ENCODE measurements at regions not wholly inside any gene's neighbourhood (a gene's known extent, or its start where the extent isn't known, plus 50 kb on each side); places are given as distances from the start of the nearest gene placed in this dataset.
"Not testable (repeated sequence)": the region's sequence is repeated elsewhere in the genome, so short reads cannot be mapped to it uniquely, and the experiment has no call there.

DNA sequence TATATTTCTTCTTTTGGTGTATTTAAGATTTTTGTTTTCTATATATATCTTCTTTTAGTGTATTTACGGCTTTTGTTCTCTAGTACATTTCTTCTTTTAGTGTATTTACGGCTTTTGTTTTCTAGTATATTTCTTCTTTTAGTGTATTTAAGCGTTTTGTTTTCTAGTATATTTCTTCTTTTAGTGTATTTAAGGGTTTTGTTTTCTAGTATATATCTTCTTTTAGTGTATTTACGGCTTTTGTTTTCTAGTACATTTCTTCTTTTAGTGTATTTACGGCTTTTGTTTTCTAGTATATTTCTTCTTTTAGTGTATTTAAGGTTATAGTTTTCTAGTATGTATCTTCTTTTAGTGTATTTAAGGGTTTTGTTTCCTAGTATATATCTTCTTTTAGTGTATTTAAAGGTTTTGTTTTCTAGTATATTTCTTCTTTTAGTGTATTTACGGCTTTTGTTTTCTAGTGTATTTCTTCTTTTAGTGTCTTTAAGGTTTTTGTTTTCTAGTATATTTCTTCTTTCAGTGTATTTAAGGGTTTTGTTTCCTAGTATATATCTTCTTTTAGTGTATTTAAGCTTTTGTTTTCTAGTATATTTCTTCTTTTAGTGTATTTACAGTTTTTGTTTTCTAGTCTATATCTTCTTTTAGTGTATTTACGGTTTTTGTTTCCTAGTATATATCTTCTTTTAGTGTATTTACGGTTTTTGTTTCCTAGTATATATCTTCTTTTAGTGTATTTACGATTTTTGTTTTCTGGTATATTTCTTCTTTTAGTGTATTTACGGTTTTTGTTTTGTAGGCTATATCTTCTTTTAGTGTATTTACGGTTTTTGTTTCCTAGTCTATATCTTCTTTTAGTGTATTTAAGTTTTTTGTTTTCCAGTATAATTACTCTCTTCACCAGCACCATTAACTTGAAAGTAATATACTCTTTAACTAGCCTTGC lies 249.4 kb downstream of the SHOX start:
- TF ChIP-seq, protein P1, sequence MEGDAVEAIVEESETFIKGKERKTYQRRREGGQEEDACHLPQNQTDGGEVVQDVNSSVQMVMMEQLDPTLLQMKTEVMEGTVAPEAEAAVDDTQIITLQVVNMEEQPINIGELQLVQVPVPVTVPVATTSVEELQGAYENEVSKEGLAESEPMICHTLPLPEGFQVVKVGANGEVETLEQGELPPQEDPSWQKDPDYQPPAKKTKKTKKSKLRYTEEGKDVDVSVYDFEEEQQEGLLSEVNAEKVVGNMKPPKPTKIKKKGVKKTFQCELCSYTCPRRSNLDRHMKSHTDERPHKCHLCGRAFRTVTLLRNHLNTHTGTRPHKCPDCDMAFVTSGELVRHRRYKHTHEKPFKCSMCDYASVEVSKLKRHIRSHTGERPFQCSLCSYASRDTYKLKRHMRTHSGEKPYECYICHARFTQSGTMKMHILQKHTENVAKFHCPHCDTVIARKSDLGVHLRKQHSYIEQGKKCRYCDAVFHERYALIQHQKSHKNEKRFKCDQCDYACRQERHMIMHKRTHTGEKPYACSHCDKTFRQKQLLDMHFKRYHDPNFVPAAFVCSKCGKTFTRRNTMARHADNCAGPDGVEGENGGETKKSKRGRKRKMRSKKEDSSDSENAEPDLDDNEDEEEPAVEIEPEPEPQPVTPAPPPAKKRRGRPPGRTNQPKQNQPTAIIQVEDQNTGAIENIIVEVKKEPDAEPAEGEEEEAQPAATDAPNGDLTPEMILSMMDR (IDR thresholded peaks at IDR 0.05): not testable (repeated sequence)
- not testable (repeated sequence) for TF ChIP-seq POLR2AphosphoS5, POLR2A, EP300 (IDR thresholded peaks at IDR 0.05)

Measured in upper lobe of left lung (tissue), 4 donors.